CD14-positive monocyte (primary cell): ENCODE measurements at regions not wholly inside any gene's neighbourhood (a gene's known extent, or its start where the extent isn't known, plus 50 kb on each side); places are given as distances from the start of the nearest gene placed in this dataset. TPM values are rescaled to one million over a fixed set of nuclear protein-coding genes. Genes with fewer than 3 reads are reported as not detected.

Experiments used
- DNase-seq, 3 donors: peaks; one replicate each; pipeline ENCODE4 v3.0.0-alpha.2; 2011 to 2022
- H2AFZ ChIP-seq: 2 replicates; pipeline ENCODE4 v1.6.0; 2012; ENCODE audit warnings: mild to moderate bottlenecking, low read depth, low read length, inconsistent platforms; ENCODE audit not compliant: insufficient read depth, poor library complexity, severe bottlenecking
- H3K27ac ChIP-seq, 2 donors: 1 replicate in 1 of 2; 2 replicates in 1 of 2; pipeline ENCODE4 v1.5.1; 2012 to 2013; ENCODE audit warnings: low read length in 2 of 2, control low read depth in 1 of 2, inconsistent platforms in 1 of 2, low read depth in 1 of 2, mild to moderate bottlenecking in 1 of 2
- H3K27me3 ChIP-seq, 2 donors: one replicate each; pipeline versions ENCODE4 v1.6.0 to v1.6.1; 2011 to 2013; ENCODE audit warnings: low read length in 2 of 2; ENCODE audit not compliant: control insufficient read depth in 2 of 2, insufficient read depth in 2 of 2
- H3K36me3 ChIP-seq, 2 donors: replicated peaks in 1 of 2; 1 replicate in 1 of 2; 2 replicates in 1 of 2; pipeline versions ENCODE4 v1.5.1 to v1.6.1; 2012 to 2013; ENCODE audit warnings: low read length in 2 of 2, control low read depth in 1 of 2, inconsistent platforms in 1 of 2, mild to moderate bottlenecking in 1 of 2; ENCODE audit not compliant: insufficient read depth in 2 of 2, control insufficient read depth in 1 of 2
- H3K4me1 ChIP-seq, 2 donors: 1 replicate in 1 of 2; 2 replicates in 1 of 2; pipeline versions ENCODE4 v1.5.1 to v1.6.1; 2012 to 2013; ENCODE audit warnings: low read length in 2 of 2, control low read depth in 1 of 2, inconsistent platforms in 1 of 2, mild to moderate bottlenecking in 1 of 2, moderate library complexity in 1 of 2; ENCODE audit not compliant: insufficient read depth in 2 of 2, control insufficient read depth in 1 of 2
- H3K4me2 ChIP-seq: replicated peaks from 2 replicates; pipeline ENCODE3; 2012; ENCODE audit warnings: low read length, moderate library complexity, mild to moderate bottlenecking; ENCODE audit not compliant: poor library complexity, severe bottlenecking; ENCODE audit errors: extremely low read depth
- H3K4me3 ChIP-seq, 3 experiments: fragments of 200-600 bp in 1 of 3; sonication (generic) in 1 of 3; replicated peaks in 1 of 3; 1 replicate in 2 of 3; 2 replicates in 1 of 3; pipeline ENCODE4 v1.5.1; 2011 to 2013; ENCODE audit warnings: low read length in 3 of 3, mild to moderate bottlenecking in 3 of 3, control low read depth in 2 of 3, low read depth in 2 of 3, inconsistent platforms in 1 of 3, moderate library complexity in 1 of 3
- H3K79me2 ChIP-seq: 2 replicates; pipeline ENCODE4 v1.6.0; 2012; ENCODE audit warnings: mild to moderate bottlenecking, control low read depth, inconsistent platforms, low read length, moderate library complexity; ENCODE audit not compliant: insufficient read depth
- H3K9ac ChIP-seq: 2 replicates; pipeline ENCODE4 v1.6.0; 2017; ENCODE audit warnings: low read length, mild to moderate bottlenecking; ENCODE audit not compliant: insufficient read depth, poor library complexity, severe bottlenecking
- H3K9me3 ChIP-seq, 2 donors: replicated peaks in 1 of 2; 1 replicate in 1 of 2; 2 replicates in 1 of 2; pipeline versions ENCODE4 v1.5.1 to v1.6.1; 2012 to 2013; ENCODE audit warnings: low read length in 2 of 2, control low read depth in 1 of 2; ENCODE audit not compliant: control insufficient read depth in 1 of 2, insufficient read depth in 1 of 2
- H4K20me1 ChIP-seq: 2 replicates; pipeline ENCODE4 v1.6.0; 2012; ENCODE audit warnings: mild to moderate bottlenecking, low read length, control low read depth, moderate library complexity; ENCODE audit not compliant: insufficient read depth
- H3K27ac Mint-ChIP-seq, 7 donors: one replicate each; pipeline ENCODE4 v1.8.0; 2020; ENCODE audit warnings: mild to moderate bottlenecking in 7 of 7, mixed read lengths in 7 of 7, moderate library complexity in 6 of 7, inconsistent platforms in 2 of 7
- H3K27me3 Mint-ChIP-seq, 3 donors: one replicate each; pipeline ENCODE4 v1.8.0; 2021 to 2022; ENCODE audit warnings: low read depth in 3 of 3, mild to moderate bottlenecking in 3 of 3, mixed read lengths in 3 of 3, moderate library complexity in 3 of 3, inconsistent platforms in 1 of 3
- H3K36me3 Mint-ChIP-seq, 2 donors: one replicate each; pipeline ENCODE4 v1.8.0; 2020; ENCODE audit warnings: mixed read lengths in 2 of 2, inconsistent platforms in 1 of 2, mild to moderate bottlenecking in 1 of 2
- H3K4me1 Mint-ChIP-seq: one replicate; pipeline ENCODE4 v1.8.0; 2020; ENCODE audit warnings: mild to moderate bottlenecking, mixed read lengths
- H3K4me3 Mint-ChIP-seq, 2 donors: one replicate each; pipeline ENCODE4 v1.8.0; 2020; ENCODE audit warnings: mild to moderate bottlenecking in 2 of 2, mixed read lengths in 2 of 2, moderate library complexity in 1 of 2
- H3K9me3 Mint-ChIP-seq, 7 donors: one replicate each; pipeline ENCODE4 v1.8.0; 2020 to 2022; ENCODE audit warnings: mixed read lengths in 7 of 7, mild to moderate bottlenecking in 6 of 7, moderate library complexity in 6 of 7, inconsistent platforms in 2 of 7
- whole genome bisulfite sequencing: methylation state at CpG from one replicate; pipeline ENCODE4 v1.1.5; 2013; ENCODE audit warnings: missing lambda C conversion rate; ENCODE audit not compliant: insufficient coverage; 5-methylcytosine and 5-hydroxymethylcytosine counted together
- intact Hi-C, 2 donors: fragments of 100-400 bp; cut with micrococcal nuclease; formaldehyde crosslinking; loops; one replicate each; pipeline versions ENCODE4 v1.15.0 to v1.15.1; 2023
- small RNA-seq: library from RNA; depleted of rRNA; stranded (forward); fragments of <200 nt; gene quantifications from one replicate; pipeline ENCODE3, GENCODE V24; 2012; ENCODE audit warnings: low read depth; ENCODE audit not compliant: insufficient read length
- TF ChIP-seq, protein P1 (sequence below): fragments of 200-600 bp; IDR thresholded peaks from one replicate; pipeline ENCODE4 v1.8.0; 2022; ENCODE audit warnings: antibody characterized with exemption, mild to moderate bottlenecking

DNA sequence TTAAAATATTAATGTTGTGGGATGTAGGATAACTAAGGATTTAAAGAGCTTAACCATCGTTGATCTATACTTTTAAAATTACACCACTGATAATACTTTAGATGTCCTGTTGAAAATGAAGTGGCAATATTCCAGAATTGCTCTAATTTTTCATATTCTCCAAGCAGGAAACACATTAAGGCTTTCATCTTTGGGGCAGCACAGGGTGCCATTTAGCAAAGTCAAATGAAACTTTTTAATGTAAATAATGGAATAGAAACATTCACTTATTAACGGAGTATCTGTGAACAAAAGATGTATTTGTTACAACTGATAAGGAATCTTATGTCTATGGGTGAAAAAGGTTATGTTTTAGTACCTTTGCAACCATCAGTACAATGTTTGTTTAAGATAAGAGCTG lies 50.0 kb upstream of the MIR17HG start:
- H3K9me3 Mint-ChIP-seq: peaks cover 0 to 5% (median 3%) of the 10 kb centered on the region in 7 donors
- no peaks in the 10 kb centered on the region for H3K79me2 ChIP-seq

More for the DNA sequence above, 50.0 kb upstream of the MIR17HG start:
- H3K4me1 Mint-ChIP-seq: no peaks in the 10 kb centered on the region
- no peaks in the 10 kb centered on the region for H3K36me3 Mint-ChIP-seq
- Histone ChIP-seq H3K36me3 (no peaks in the 10 kb centered on the region), H3K9me3 (no peaks in the 10 kb centered on the region), H3K4me2 (no peak overlapping the region), H3K9ac (no peak overlapping the region), H3K4me3 (no peak overlapping the region), H3K4me1 (no peaks in the 10 kb centered on the region), H3K27me3 (no peaks in the 10 kb centered on the region), H3K27ac (no peak overlapping the region), H4K20me1 (no peaks in the 10 kb centered on the region), H2AFZ (no peak overlapping the region)
- TF ChIP-seq, protein P1, sequence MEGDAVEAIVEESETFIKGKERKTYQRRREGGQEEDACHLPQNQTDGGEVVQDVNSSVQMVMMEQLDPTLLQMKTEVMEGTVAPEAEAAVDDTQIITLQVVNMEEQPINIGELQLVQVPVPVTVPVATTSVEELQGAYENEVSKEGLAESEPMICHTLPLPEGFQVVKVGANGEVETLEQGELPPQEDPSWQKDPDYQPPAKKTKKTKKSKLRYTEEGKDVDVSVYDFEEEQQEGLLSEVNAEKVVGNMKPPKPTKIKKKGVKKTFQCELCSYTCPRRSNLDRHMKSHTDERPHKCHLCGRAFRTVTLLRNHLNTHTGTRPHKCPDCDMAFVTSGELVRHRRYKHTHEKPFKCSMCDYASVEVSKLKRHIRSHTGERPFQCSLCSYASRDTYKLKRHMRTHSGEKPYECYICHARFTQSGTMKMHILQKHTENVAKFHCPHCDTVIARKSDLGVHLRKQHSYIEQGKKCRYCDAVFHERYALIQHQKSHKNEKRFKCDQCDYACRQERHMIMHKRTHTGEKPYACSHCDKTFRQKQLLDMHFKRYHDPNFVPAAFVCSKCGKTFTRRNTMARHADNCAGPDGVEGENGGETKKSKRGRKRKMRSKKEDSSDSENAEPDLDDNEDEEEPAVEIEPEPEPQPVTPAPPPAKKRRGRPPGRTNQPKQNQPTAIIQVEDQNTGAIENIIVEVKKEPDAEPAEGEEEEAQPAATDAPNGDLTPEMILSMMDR: no peak
- intact Hi-C loops: no loop called here
- no peaks in the 10 kb centered on the region for H3K27me3 Mint-ChIP-seq
- no peak for DNase-seq
- H3K27ac Mint-ChIP-seq: no peak overlapping the region
- WGBS: no CpG with 5 or more reads among the region's 2 CpGs
- no peak overlapping the region for H3K4me3 Mint-ChIP-seq

Small RNAs in the stretch of these regions (small RNA-seq; reads per million reads assigned to genes)
- not detected for gene AL445647.2
- gene BRK1P2: not detected
- not detected for gene RF00212
- not detected for gene RNA5SP34
- not detected for gene RNU6-75P
